Aorta (tissue), 5 donors: ENCODE measurements at regions not wholly inside any gene's neighbourhood (a gene's known extent, or its start where the extent isn't known, plus 50 kb on each side); places are given as distances from the start of the nearest gene placed in this dataset.
"Not testable (repeated sequence)": the region's sequence is repeated elsewhere in the genome, so short reads cannot be mapped to it uniquely, and the experiment has no call there.

Experiments used
- ATAC-seq: fragments of 200-7000 bp; cut with Tn5 transposase; one replicate; pipeline ENCODE4 v1.9.1; 2022; ENCODE audit warnings: moderate library complexity; ENCODE audit not compliant: low FRiP score
- DNase-seq, 2 donors: peaks; one replicate each; pipeline ENCODE4 v3.0.0-alpha.2; 2020
- H3K27ac ChIP-seq, 2 donors: one replicate each; pipeline ENCODE4 v1.5.1; 2013; ENCODE audit warnings: low read length in 2 of 2, mild to moderate bottlenecking in 2 of 2, moderate library complexity in 2 of 2, control low read depth in 1 of 2, inconsistent platforms in 1 of 2, low read depth in 1 of 2
- H3K27me3 ChIP-seq, 2 donors: one replicate each; pipeline ENCODE4 v1.6.1; 2013; ENCODE audit warnings: control low read depth in 1 of 2, low read length in 1 of 2, mild to moderate bottlenecking in 1 of 2, moderate library complexity in 1 of 2; ENCODE audit not compliant: insufficient read depth in 2 of 2, control insufficient read depth in 1 of 2
- H3K36me3 ChIP-seq, 2 donors: one replicate each; pipeline ENCODE4 v1.6.1; 2013; ENCODE audit warnings: control low read depth in 1 of 2, low read length in 1 of 2, mild to moderate bottlenecking in 1 of 2; ENCODE audit not compliant: insufficient read depth in 2 of 2, control insufficient read depth in 1 of 2
- H3K4me1 ChIP-seq, 2 donors: one replicate each; pipeline ENCODE4 v1.6.1; 2013; ENCODE audit warnings: low read length in 2 of 2, control low read depth in 1 of 2, mild to moderate bottlenecking in 1 of 2, moderate library complexity in 1 of 2; ENCODE audit not compliant: insufficient read depth in 2 of 2, control insufficient read depth in 1 of 2
- H3K4me3 ChIP-seq, 2 donors: one replicate each; pipeline ENCODE4 v1.5.1; 2013; ENCODE audit warnings: low read length in 2 of 2, control low read depth in 1 of 2, mild to moderate bottlenecking in 1 of 2
- H3K9me3 ChIP-seq: one replicate; pipeline ENCODE4 v1.6.1; 2013; ENCODE audit warnings: mild to moderate bottlenecking, low read length; ENCODE audit not compliant: control insufficient read depth
- WGBS, 2 donors: extraction: QIAGEN DNeasy Blood & Tissue Kit; methylation state at CpG; one replicate each; pipeline ENCODE4 v1.1.7; 2013; 5-methylcytosine and 5-hydroxymethylcytosine counted together
- intact Hi-C, 2 donors: fragments of 100-400 bp; cut with DNase I; formaldehyde crosslinking; loops; one replicate each; pipeline versions ENCODE4 v1.14.2 to v1.15.0; 2022
- donor health status: healthy with polysubstance abuse.
- donor health status: Bipolar disorder and iron deficiency.
- donor health status: DM: no; HTN: no; CAD: no.
- donor health status: DM: no; HTN: no; CAD: no.
- donor health status: DM: yes; HTN: yes; CAD: no.

- H3K4me3 ChIP-seq, H3K27me3 ChIP-seq, H3K4me1 ChIP-seq, H3K27ac ChIP-seq, H3K9me3 ChIP-seq, intact Hi-C loops, ATAC-seq, H3K36me3 ChIP-seq, DNase-seq: not testable (repeated sequence)
- WGBS, 2 donors: 98 to 100% methylated on average over 2 of the region's 2 CpGs
These were observed 56.2 kb upstream of the TFPI start for GRCh38 chr2:187610450-187610849.

- Histone ChIP-seq H3K9me3 (no peaks in the 10 kb centered on the region), H3K4me1 (no peaks in the 10 kb centered on the region), H3K27me3 (no peaks in the 10 kb centered on the region), H3K4me3 (no peak overlapping the region), H3K27ac (no peak overlapping the region), H3K36me3 (no peaks in the 10 kb centered on the region)
- ATAC-seq (no peak), DNase-seq (no peak)
- 84 to 93% methylated on average over 1 of the region's 1 CpG for WGBS, 2 donors
- intact Hi-C loops: no loop called here
These were observed 58.6 kb upstream of the TFPI start for GRCh38 chr2:187612857-187613256.

- H3K27ac ChIP-seq: no peak overlapping the region
- no peaks in the 10 kb centered on the region for H3K36me3 ChIP-seq
- no peaks in the 10 kb centered on the region for H3K9me3 ChIP-seq
- no peak overlapping the region for H3K4me3 ChIP-seq
- WGBS, 2 donors: 49 to 57% methylated on average over 2 of the region's 2 CpGs
- H3K4me1 ChIP-seq: no peaks in the 10 kb centered on the region
- ATAC-seq (no peak), DNase-seq (no peak)
- intact Hi-C loops: no loop called here
- H3K27me3 ChIP-seq: no peaks in the 10 kb centered on the region
These were observed 60.5 kb upstream of the TFPI start for GRCh38 chr2:187614756-187615155.

GRCh38 chr2:187615364-187615763, 61.1 kb upstream of the TFPI start:
- Histone ChIP-seq H3K27ac (no peak overlapping the region), H3K4me1 (no peaks in the 10 kb centered on the region), H3K36me3 (no peaks in the 10 kb centered on the region), H3K27me3 (no peaks in the 10 kb centered on the region), H3K4me3 (no peak overlapping the region), H3K9me3 (no peaks in the 10 kb centered on the region)
- 74 to 75% methylated on average over 4 of the region's 4 CpGs for WGBS, 2 donors
- DNase-seq: no peak
- intact Hi-C loops: no loop called here
- ATAC-seq: no peak

- Histone ChIP-seq H3K9me3 (no peaks in the 10 kb centered on the region), H3K4me3 (no peak overlapping the region), H3K36me3 (no peaks in the 10 kb centered on the region), H3K27me3 (no peaks in the 10 kb centered on the region), H3K27ac (no peak overlapping the region), H3K4me1 (no peaks in the 10 kb centered on the region)
- DNase-seq (no peak), ATAC-seq (no peak)
- WGBS, 2 donors: 98 to 100% methylated on average over 1 of the region's 1 CpG
- intact Hi-C loops: no loop called here
These were observed 61.7 kb upstream of the TFPI start for GRCh38 chr2:187615902-187616301.

- intact Hi-C loops: no loop called here
- Histone ChIP-seq H3K27me3 (no peaks in the 10 kb centered on the region), H3K4me1 (no peaks in the 10 kb centered on the region), H3K4me3 (no peak overlapping the region), H3K27ac (no peak overlapping the region), H3K36me3 (no peaks in the 10 kb centered on the region), H3K9me3 (no peaks in the 10 kb centered on the region)
- 97 to 99% methylated on average over 3 of the region's 3 CpGs for WGBS, 2 donors
- DNase-seq: no peak
- ATAC-seq: peak; percentile 64
These were observed 62.9 kb upstream of the TFPI start for GRCh38 chr2:187617120-187617519.

- intact Hi-C loops: no loop called here
- Histone ChIP-seq H3K4me1 (no peaks in the 10 kb centered on the region), H3K27ac (no peak overlapping the region), H3K4me3 (no peak overlapping the region), H3K36me3 (no peaks in the 10 kb centered on the region), H3K9me3 (no peaks in the 10 kb centered on the region), H3K27me3 (no peaks in the 10 kb centered on the region)
- ATAC-seq (no peak), DNase-seq (no peak)
These were observed 63.7 kb upstream of the TFPI start for GRCh38 chr2:187617905-187618304.

GRCh38 chr2:187618813-187619212, 64.6 kb upstream of the TFPI start:
- WGBS, 2 donors: 75 to 85% methylated on average over 2 of the region's 2 CpGs
- no peak overlapping the region for H3K27ac ChIP-seq
- H3K9me3 ChIP-seq: no peaks in the 10 kb centered on the region
- H3K27me3 ChIP-seq: no peaks in the 10 kb centered on the region
- intact Hi-C loops: no loop called here
- no peak for DNase-seq
- no peaks in the 10 kb centered on the region for H3K36me3 ChIP-seq
- no peaks in the 10 kb centered on the region for H3K4me1 ChIP-seq
- no peak for ATAC-seq
- no peak overlapping the region for H3K4me3 ChIP-seq

GRCh38 chr2:187627153-187627552, 72.9 kb upstream of the TFPI start:
- Histone ChIP-seq H3K4me3 (no peak overlapping the region), H3K9me3 (peaks cover 2% of the 10 kb centered on the region), H3K36me3 (no peaks in the 10 kb centered on the region), H3K4me1 (no peaks in the 10 kb centered on the region), H3K27ac (no peak overlapping the region), H3K27me3 (no peaks in the 10 kb centered on the region)
- ATAC-seq: no peak
- intact Hi-C loops: no loop called here
- no peak for DNase-seq
- WGBS, 2 donors: 90 to 95% methylated on average over 3 of the region's 3 CpGs
